HL-60 (cell line): ENCODE measurements at regions not wholly inside any gene's neighbourhood (a gene's known extent, or its start where the extent isn't known, plus 50 kb on each side); places are given as distances from the start of the nearest gene placed in this dataset.

ENCODE experiments used
- GABPA ChIP-seq: IDR thresholded peaks from 2 replicates; pipeline ENCODE4 v1.6.1; 2012; ENCODE audit warnings: low read depth
- POLR2AphosphoS5 ChIP-seq: IDR thresholded peaks from 2 replicates; pipeline ENCODE4 v1.6.1; 2012; ENCODE audit warnings: low read depth
- SPI1 ChIP-seq: IDR thresholded peaks from 2 replicates; pipeline ENCODE4 v1.6.1; 2012; ENCODE audit warnings: low read depth, mild to moderate bottlenecking, borderline replicate concordance
- TF ChIP-seq, protein P1 (sequence below): IDR thresholded peaks from one replicate; pipeline ENCODE4 v1.5.1; 2011; ENCODE audit warnings: low read length, control low read depth, inconsistent platforms; ENCODE audit not compliant: insufficient read depth
- TF ChIP-seq, protein P2 (sequence below): IDR thresholded peaks from 2 replicates; pipeline ENCODE4 v1.6.1; 2012; ENCODE audit warnings: low read depth; ENCODE audit not compliant: insufficient replicate concordance

DNA sequence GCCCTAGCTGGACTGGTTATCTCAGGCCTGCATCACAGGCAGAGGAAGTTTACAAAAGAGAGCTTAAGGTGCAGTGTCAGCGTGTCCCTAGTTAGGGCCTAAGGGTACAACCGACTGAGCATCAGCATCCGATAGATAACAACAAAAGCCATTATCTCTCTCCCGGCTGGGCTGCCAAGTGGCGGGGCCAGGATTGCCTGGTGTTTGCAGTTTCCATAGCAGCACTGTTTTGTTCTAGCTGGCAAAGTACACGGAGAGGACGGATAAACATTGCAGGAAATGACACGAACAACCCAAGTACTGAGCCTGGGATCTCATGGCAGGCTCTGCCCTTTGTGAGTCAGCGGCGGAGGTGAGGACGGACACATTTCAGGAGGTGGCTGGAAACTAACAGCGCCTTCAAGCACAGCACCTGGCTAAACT lies 104.7 kb upstream of the NOCT start:
- TF ChIP-seq, protein P1, sequence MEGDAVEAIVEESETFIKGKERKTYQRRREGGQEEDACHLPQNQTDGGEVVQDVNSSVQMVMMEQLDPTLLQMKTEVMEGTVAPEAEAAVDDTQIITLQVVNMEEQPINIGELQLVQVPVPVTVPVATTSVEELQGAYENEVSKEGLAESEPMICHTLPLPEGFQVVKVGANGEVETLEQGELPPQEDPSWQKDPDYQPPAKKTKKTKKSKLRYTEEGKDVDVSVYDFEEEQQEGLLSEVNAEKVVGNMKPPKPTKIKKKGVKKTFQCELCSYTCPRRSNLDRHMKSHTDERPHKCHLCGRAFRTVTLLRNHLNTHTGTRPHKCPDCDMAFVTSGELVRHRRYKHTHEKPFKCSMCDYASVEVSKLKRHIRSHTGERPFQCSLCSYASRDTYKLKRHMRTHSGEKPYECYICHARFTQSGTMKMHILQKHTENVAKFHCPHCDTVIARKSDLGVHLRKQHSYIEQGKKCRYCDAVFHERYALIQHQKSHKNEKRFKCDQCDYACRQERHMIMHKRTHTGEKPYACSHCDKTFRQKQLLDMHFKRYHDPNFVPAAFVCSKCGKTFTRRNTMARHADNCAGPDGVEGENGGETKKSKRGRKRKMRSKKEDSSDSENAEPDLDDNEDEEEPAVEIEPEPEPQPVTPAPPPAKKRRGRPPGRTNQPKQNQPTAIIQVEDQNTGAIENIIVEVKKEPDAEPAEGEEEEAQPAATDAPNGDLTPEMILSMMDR: no peak
- TF ChIP-seq POLR2AphosphoS5: no peak
- TF ChIP-seq, protein P2, sequence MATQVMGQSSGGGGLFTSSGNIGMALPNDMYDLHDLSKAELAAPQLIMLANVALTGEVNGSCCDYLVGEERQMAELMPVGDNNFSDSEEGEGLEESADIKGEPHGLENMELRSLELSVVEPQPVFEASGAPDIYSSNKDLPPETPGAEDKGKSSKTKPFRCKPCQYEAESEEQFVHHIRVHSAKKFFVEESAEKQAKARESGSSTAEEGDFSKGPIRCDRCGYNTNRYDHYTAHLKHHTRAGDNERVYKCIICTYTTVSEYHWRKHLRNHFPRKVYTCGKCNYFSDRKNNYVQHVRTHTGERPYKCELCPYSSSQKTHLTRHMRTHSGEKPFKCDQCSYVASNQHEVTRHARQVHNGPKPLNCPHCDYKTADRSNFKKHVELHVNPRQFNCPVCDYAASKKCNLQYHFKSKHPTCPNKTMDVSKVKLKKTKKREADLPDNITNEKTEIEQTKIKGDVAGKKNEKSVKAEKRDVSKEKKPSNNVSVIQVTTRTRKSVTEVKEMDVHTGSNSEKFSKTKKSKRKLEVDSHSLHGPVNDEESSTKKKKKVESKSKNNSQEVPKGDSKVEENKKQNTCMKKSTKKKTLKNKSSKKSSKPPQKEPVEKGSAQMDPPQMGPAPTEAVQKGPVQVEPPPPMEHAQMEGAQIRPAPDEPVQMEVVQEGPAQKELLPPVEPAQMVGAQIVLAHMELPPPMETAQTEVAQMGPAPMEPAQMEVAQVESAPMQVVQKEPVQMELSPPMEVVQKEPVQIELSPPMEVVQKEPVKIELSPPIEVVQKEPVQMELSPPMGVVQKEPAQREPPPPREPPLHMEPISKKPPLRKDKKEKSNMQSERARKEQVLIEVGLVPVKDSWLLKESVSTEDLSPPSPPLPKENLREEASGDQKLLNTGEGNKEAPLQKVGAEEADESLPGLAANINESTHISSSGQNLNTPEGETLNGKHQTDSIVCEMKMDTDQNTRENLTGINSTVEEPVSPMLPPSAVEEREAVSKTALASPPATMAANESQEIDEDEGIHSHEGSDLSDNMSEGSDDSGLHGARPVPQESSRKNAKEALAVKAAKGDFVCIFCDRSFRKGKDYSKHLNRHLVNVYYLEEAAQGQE: no peak
- TF ChIP-seq GABPA: no peak
- TF ChIP-seq SPI1: no peak
